ENCODE measurements at regions not wholly inside any gene's neighbourhood (a gene's known extent, or its start where the extent isn't known, plus 50 kb on each side); places are given as distances from the start of the nearest gene placed in this dataset.

- no peak for TF ChIP-seq POLR2A (IDR thresholded peaks at IDR 0.05)
- TF ChIP-seq, protein P1, sequence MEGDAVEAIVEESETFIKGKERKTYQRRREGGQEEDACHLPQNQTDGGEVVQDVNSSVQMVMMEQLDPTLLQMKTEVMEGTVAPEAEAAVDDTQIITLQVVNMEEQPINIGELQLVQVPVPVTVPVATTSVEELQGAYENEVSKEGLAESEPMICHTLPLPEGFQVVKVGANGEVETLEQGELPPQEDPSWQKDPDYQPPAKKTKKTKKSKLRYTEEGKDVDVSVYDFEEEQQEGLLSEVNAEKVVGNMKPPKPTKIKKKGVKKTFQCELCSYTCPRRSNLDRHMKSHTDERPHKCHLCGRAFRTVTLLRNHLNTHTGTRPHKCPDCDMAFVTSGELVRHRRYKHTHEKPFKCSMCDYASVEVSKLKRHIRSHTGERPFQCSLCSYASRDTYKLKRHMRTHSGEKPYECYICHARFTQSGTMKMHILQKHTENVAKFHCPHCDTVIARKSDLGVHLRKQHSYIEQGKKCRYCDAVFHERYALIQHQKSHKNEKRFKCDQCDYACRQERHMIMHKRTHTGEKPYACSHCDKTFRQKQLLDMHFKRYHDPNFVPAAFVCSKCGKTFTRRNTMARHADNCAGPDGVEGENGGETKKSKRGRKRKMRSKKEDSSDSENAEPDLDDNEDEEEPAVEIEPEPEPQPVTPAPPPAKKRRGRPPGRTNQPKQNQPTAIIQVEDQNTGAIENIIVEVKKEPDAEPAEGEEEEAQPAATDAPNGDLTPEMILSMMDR (IDR thresholded peaks at IDR 0.05) = no peak
These were observed 434.5 kb upstream of the TUSC1 start for GRCh38 chr9:26112724-26113123.

Measured in body of pancreas (tissue), 4 donors.